ENCODE measurements at regions not wholly inside any gene's neighbourhood (a gene's known extent, or its start where the extent isn't known, plus 50 kb on each side); places are given as distances from the start of the nearest gene placed in this dataset.

GRCh38 chr11:97683733-97684132 lies 1293.9 kb downstream of the JRKL start:
- TF ChIP-seq POLR2AphosphoS5 (IDR thresholded peaks at IDR 0.05) (no peak), POLR2A (IDR thresholded peaks at IDR 0.05) (no peak)
